Kidney (tissue), 13 donors: ENCODE measurements at regions not wholly inside any gene's neighbourhood (a gene's known extent, or its start where the extent isn't known, plus 50 kb on each side); places are given as distances from the start of the nearest gene placed in this dataset.
"Not testable (repeated sequence)": the region's sequence is repeated elsewhere in the genome, so short reads cannot be mapped to it uniquely, and the experiment has no call there.

ENCODE experiments used
- DNase-seq, 5 donors: peaks; one replicate each; pipeline ENCODE4 v3.0.0-alpha.2; 2013 to 2020
- FAIRE-seq: peaks from 2 replicates; lab custom pipeline; 2012; peaks lifted over from hg19 to GRCh38; lab: Jason Lieb, UNC
- H3K27ac ChIP-seq, 2 donors: one replicate each; pipeline ENCODE4 v1.7.0; 2013; ENCODE audit warnings: low read depth in 2 of 2, low read length in 2 of 2, inconsistent platforms in 1 of 2
- H3K27me3 ChIP-seq: one replicate; pipeline ENCODE4 v1.7.1; 2013; ENCODE audit warnings: low read length, inconsistent platforms; ENCODE audit not compliant: control insufficient read depth, insufficient read depth
- H3K36me3 ChIP-seq, 3 donors: one replicate each; pipeline versions ENCODE4 v1.7.0 to v1.7.1; 2013; ENCODE audit warnings: low read length in 3 of 3, control low read depth in 1 of 3, inconsistent platforms in 1 of 3; ENCODE audit not compliant: insufficient read depth in 3 of 3, control insufficient read depth in 2 of 3
- H3K4me1 ChIP-seq, 3 donors: one replicate each; pipeline versions ENCODE4 v1.7.0 to v1.7.1; 2013; ENCODE audit warnings: low read length in 3 of 3, inconsistent platforms in 1 of 3, low read depth in 1 of 3; ENCODE audit not compliant: control insufficient read depth in 2 of 3, insufficient read depth in 2 of 3
- H3K4me3 ChIP-seq, 3 donors: one replicate each; pipeline versions ENCODE4 v1.7.0 to v1.8.1; 2013; ENCODE audit warnings: low read length in 3 of 3, control low read depth in 1 of 3, inconsistent platforms in 1 of 3
- H3K9ac ChIP-seq, 3 donors: one replicate each; pipeline versions ENCODE4 v1.7.0 to v1.7.1; 2013; ENCODE audit warnings: low read length in 3 of 3, control low read depth in 1 of 3, inconsistent platforms in 1 of 3
- H3K9me3 ChIP-seq, 3 donors: one replicate each; pipeline versions ENCODE4 v1.7.0 to v1.7.1; 2013; ENCODE audit warnings: low read length in 3 of 3, control low read depth in 1 of 3, inconsistent platforms in 1 of 3; ENCODE audit not compliant: control insufficient read depth in 2 of 3, insufficient read depth in 1 of 3
- intact Hi-C: fragments of 100-400 bp; cut with DNase I; formaldehyde crosslinking; loops from one replicate; pipeline ENCODE4 v1.11.1; 2022
- TF ChIP-seq, protein P1 (sequence below): IDR thresholded peaks from 3 replicates; pipeline ENCODE4 v1.5.1; 2012; ENCODE audit warnings: mild to moderate bottlenecking, moderate library complexity, borderline replicate concordance; ENCODE audit not compliant: insufficient read depth; ENCODE audit errors: extremely low read depth
- donor health status: control.
- donor health status: control.
- donor health status: control.
- donor health status: control.
- donor health status: control.
- donor health status: DM: yes; HTN: yes; CAD: no.
- donor health status: Normal renal cell carcinoma (clear cell type).

- H3K36me3 ChIP-seq = no peaks in the 10 kb centered on the region
- no peak overlapping the region for H3K27ac ChIP-seq
- TF ChIP-seq, protein P1, sequence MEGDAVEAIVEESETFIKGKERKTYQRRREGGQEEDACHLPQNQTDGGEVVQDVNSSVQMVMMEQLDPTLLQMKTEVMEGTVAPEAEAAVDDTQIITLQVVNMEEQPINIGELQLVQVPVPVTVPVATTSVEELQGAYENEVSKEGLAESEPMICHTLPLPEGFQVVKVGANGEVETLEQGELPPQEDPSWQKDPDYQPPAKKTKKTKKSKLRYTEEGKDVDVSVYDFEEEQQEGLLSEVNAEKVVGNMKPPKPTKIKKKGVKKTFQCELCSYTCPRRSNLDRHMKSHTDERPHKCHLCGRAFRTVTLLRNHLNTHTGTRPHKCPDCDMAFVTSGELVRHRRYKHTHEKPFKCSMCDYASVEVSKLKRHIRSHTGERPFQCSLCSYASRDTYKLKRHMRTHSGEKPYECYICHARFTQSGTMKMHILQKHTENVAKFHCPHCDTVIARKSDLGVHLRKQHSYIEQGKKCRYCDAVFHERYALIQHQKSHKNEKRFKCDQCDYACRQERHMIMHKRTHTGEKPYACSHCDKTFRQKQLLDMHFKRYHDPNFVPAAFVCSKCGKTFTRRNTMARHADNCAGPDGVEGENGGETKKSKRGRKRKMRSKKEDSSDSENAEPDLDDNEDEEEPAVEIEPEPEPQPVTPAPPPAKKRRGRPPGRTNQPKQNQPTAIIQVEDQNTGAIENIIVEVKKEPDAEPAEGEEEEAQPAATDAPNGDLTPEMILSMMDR = no peak
- H3K4me3 ChIP-seq = no peak overlapping the region
- no peaks in the 10 kb centered on the region for H3K9me3 ChIP-seq
- H3K27me3 ChIP-seq = no peaks in the 10 kb centered on the region
- intact Hi-C loops = no loop called here
- H3K9ac ChIP-seq = no peak overlapping the region
- no peak for FAIRE-seq
- no peak for DNase-seq
- no peaks in the 10 kb centered on the region for H3K4me1 ChIP-seq
These were observed 183.9 kb downstream of the LRRC70 start for GRCh38 chr5:62762503-62762902.

GRCh38 chr5:62757686-62758085 is 179.1 kb downstream of the LRRC70 start:
- H3K9me3 ChIP-seq, intact Hi-C loops, DNase-seq, H3K36me3 ChIP-seq, FAIRE-seq, H3K4me1 ChIP-seq, H3K9ac ChIP-seq, H3K27ac ChIP-seq, H3K4me3 ChIP-seq, H3K27me3 ChIP-seq: not testable (repeated sequence)

- intact Hi-C loops, H3K9me3 ChIP-seq, H3K4me1 ChIP-seq, H3K4me3 ChIP-seq, DNase-seq, H3K9ac ChIP-seq, H3K36me3 ChIP-seq, H3K27ac ChIP-seq, H3K27me3 ChIP-seq, FAIRE-seq: not testable (repeated sequence)
These were observed 174.4 kb downstream of the LRRC70 start for GRCh38 chr5:62752998-62753367.

DNA sequence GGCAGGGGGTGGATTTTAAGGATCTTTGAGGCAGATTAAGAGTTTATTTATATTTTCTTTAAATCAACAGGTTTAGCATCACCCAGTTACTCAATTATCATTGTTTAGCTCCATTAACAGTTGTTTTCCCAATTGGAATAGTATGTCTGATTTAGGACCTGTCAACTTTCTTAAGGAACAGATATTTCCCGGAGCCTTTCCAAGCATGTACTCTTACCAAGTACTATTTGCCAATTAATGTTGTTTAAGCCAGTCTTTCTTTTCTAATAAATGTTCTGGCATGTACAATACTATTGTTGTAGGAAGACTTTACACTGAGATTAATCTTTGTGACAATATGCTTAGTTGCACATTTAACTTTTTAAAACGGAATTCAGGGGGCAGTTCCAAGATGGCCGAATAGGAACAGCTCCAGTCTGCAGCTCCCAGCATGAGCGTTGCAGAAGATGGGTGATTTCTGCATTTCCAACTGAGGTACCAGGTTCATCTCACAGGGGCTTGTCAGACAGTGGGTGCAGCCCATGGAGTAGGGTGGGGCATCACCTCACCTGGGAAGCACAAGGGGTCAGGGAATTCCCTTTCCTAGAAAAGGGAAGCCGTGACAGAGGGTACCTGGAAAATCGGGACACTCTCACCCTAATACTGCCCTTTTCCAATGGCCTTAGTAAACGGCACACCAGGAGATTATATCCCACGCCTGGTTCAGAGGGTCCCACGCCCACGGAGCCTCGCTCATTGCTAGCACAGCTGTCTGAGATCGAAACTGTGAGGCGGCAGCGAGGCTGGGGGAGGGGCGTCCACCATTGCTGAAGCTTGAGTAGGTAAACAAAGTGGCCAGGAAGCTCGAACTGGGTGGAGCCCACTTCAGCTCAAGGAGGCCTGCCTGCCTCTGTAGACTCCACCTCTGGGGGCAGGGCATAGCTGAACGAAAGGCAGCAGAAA is 173.7 kb downstream of the LRRC70 start:
- H3K4me1 ChIP-seq, intact Hi-C loops, H3K9ac ChIP-seq, H3K9me3 ChIP-seq, H3K27ac ChIP-seq, H3K27me3 ChIP-seq, H3K36me3 ChIP-seq, H3K4me3 ChIP-seq, FAIRE-seq: not testable (repeated sequence)
- DNase-seq = peak in 1 of 5 donors; percentile 55

DNA sequence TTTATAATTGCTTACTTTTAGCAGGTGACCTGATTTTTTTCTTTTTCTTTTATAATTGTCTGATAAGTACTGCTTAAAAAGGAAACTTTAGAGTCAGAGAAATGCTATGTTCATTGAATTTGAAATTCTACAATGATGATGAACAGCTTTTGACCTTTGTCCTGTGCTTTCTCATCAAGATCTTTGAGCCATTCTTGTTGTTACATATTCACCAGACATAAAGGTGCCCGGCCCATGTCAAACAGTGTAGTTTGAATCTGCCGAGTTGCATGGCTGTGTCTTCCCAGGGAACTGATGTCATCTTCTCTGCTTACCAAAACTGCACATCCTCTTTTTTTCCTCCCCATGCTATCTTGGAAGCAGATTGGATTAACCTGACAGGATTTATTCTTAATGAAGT is 163.6 kb downstream of the LRRC70 start:
- Histone ChIP-seq H3K4me1 (peaks cover 0 to 3% (median 0%) of the 10 kb centered on the region in 3 donors), H3K9ac (no peak overlapping the region), H3K4me3 (no peak overlapping the region), H3K27me3 (no peaks in the 10 kb centered on the region), H3K36me3 (no peaks in the 10 kb centered on the region), H3K9me3 (no peaks in the 10 kb centered on the region), H3K27ac (no peak overlapping the region)
- intact Hi-C loops = no loop called here
- DNase-seq (peak in 1 of 5 donors; percentile 30), FAIRE-seq (peak; percentile 89)
- TF ChIP-seq, protein P1 = no peak
